Pancreas (tissue), 10 donors: ENCODE measurements at regions not wholly inside any gene's neighbourhood (a gene's known extent, or its start where the extent isn't known, plus 50 kb on each side); places are given as distances from the start of the nearest gene placed in this dataset.

ENCODE experiments used
- ATAC-seq, 4 donors: fragments of 200-7000 bp; cut with Tn5 transposase; one replicate each; pipeline versions ENCODE4 v1.8.0 to v1.9.1; 2020; ENCODE audit warnings: mild to moderate bottlenecking in 4 of 4, moderate library complexity in 4 of 4
- DNase-seq, 6 donors: peaks; one replicate each; pipeline ENCODE4 v3.0.0-alpha.2; 2020
- FAIRE-seq: peaks from 2 replicates; lab custom pipeline; 2012; peaks lifted over from hg19 to GRCh38; lab: Jason Lieb, UNC
- H3K27ac ChIP-seq, 4 donors: fragments of 200-600 bp; sonication (generic); 1 replicate in 3 of 4; 2 replicates in 1 of 4; pipeline versions ENCODE4 v1.5.0 to v1.8.0; 2020
- H3K27me3 ChIP-seq, 4 donors: fragments of 200-600 bp; one replicate each; pipeline ENCODE4 v1.8.0; 2021
- H3K36me3 ChIP-seq, 3 donors: fragments of 200-600 bp; sonication (generic) in 1 of 3; one replicate each; pipeline versions ENCODE4 v1.5.0 to v1.8.0; 2020 to 2021
- H3K4me1 ChIP-seq, 3 donors: fragments of 200-600 bp; one replicate each; pipeline ENCODE4 v1.8.0; 2021
- H3K4me3 ChIP-seq, 4 donors: fragments of 200-600 bp; sonication (generic) in 2 of 4; one replicate each; pipeline versions ENCODE4 v1.5.0 to v1.8.0; 2020 to 2021
- H3K9me3 ChIP-seq, 4 donors: fragments of 200-600 bp; one replicate each; pipeline ENCODE4 v1.8.0; 2021
- WGBS, 2 donors: extraction: QIAGEN DNeasy Blood & Tissue Kit; methylation state at CpG; one replicate each; pipeline ENCODE4 v1.1.7; 2013; 5-methylcytosine and 5-hydroxymethylcytosine counted together
- intact Hi-C, 3 donors: fragments of 100-400 bp; cut with DNase I; formaldehyde crosslinking; loops; one replicate each; pipeline versions ENCODE4 v1.11.1 to v1.14.2; 2022
- TF ChIP-seq, protein P1 (sequence below), 4 donors: fragments of 200-600 bp; sonication (generic) in 3 of 4; IDR thresholded peaks; one replicate each; pipeline versions ENCODE4 v1.5.0 to v1.8.0; 2021; ENCODE audit warnings: antibody characterized with exemption in 4 of 4
- donor health status: healthy with polysubstance abuse.
- donor health status: DM: no; HTN: no; CAD: no; lungs with moderate emphysema.
- donor health status: DM: no; HTN: no; CAD: no.
- donor health status: control.
- donor health status: control.
- donor health status: Bipolar disorder and iron deficiency.
- donor health status: DM: yes; HTN: yes; CAD: no.
- donor health status: DM: no; HTN: no; CAD: no.
- donor health status: DM: no; HTN: no; CAD: no.
- donor health status: DM: yes; HTN: yes; CAD: no.

DNA sequence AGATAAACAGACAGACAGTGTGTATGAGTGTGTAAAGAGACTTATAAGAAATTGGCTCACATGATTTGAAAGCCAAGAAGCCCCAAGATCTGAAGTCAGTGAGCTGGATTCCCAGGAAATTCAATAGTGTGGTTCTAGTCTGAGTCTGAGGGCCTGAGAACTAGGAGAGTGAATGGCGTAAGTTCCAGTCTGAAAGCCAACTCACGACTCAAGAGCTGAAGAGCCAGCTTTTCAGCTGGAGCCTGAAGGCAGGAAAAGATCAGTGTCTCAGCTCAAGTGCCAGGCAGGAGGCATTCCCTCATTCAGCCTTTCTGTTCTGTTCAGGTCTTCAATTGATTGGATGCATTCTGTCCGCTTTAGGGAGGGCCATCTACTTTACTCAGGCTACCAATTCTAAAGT lies 257.2 kb downstream of the PLPP3 start:
- Histone ChIP-seq H3K27ac (no peak overlapping the region), H3K9me3 (no peaks in the 10 kb centered on the region), H3K36me3 (no peaks in the 10 kb centered on the region), H3K4me1 (no peaks in the 10 kb centered on the region), H3K4me3 (no peak overlapping the region), H3K27me3 (no peaks in the 10 kb centered on the region)
- no peak for ATAC-seq
- TF ChIP-seq, protein P1, sequence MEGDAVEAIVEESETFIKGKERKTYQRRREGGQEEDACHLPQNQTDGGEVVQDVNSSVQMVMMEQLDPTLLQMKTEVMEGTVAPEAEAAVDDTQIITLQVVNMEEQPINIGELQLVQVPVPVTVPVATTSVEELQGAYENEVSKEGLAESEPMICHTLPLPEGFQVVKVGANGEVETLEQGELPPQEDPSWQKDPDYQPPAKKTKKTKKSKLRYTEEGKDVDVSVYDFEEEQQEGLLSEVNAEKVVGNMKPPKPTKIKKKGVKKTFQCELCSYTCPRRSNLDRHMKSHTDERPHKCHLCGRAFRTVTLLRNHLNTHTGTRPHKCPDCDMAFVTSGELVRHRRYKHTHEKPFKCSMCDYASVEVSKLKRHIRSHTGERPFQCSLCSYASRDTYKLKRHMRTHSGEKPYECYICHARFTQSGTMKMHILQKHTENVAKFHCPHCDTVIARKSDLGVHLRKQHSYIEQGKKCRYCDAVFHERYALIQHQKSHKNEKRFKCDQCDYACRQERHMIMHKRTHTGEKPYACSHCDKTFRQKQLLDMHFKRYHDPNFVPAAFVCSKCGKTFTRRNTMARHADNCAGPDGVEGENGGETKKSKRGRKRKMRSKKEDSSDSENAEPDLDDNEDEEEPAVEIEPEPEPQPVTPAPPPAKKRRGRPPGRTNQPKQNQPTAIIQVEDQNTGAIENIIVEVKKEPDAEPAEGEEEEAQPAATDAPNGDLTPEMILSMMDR (IDR thresholded peaks at IDR 0.05): no peak
- intact Hi-C loops: no loop called here
- no peak for FAIRE-seq
- 87 to 94% methylated on average over 3 of the region's 3 CpGs for WGBS, 2 donors
- DNase-seq: no peak

DNA sequence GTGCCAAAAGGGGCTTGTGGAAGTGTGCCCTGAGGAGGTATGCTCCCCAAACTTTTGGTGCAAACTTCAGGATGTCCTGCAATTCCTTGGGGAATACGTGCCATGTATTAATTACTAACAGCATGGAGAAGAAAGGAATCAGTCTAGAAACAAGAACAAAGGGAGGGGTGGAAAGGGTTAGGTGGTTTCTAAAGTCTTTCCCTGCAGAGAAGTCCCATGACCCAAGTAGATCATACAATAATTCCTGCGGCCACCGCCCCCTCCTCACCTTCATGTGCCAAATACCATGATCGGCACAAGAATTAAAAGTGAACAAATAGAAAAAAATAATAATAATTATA lies 258.2 kb downstream of the PLPP3 start:
- no peak for ATAC-seq
- TF ChIP-seq, protein P1 (IDR thresholded peaks at IDR 0.05): no peak
- Histone ChIP-seq H3K27ac (no peak overlapping the region), H3K9me3 (no peaks in the 10 kb centered on the region), H3K4me1 (no peaks in the 10 kb centered on the region), H3K36me3 (no peaks in the 10 kb centered on the region), H3K27me3 (no peaks in the 10 kb centered on the region), H3K4me3 (no peak overlapping the region)
- intact Hi-C loops: no loop called here
- FAIRE-seq: no peak
- 90 to 95% methylated on average over 4 of the region's 4 CpGs for WGBS, 2 donors
- DNase-seq: no peak

DNA sequence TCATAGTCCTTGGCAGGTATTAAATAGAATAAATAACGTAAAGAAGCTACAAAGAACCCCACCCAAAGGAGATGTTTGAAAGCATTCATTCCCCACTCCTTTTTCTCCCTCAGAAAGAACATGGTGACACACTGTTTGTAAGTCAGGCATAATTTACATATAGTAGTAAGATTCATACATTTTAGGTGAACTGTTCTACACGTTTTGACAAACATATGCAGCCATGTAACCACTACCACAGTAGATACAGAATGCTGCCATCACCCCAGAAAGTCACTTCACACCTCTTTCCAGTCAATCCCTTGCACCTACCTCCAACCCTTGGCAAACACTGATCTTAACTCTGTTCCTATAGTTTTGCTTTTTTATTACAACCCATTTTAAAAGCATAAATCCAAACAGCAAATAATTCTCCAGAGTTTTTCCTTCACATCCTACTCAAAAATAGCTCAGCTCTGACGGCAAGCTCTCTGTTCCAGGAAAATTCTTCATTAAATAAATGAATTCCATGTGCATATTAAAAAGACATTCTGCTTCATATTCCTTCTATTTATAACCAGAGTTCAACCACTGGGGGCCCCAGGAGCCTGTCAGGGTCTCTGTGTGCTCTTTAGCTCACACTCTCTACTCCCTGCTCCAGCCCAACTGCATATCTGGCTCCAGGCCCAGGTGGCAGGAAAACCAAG lies 258.8 kb downstream of the PLPP3 start:
- WGBS, 2 donors: 48 to 54% methylated on average over 3 of the region's 3 CpGs
- Histone ChIP-seq H3K4me1 (no peaks in the 10 kb centered on the region), H3K4me3 (no peak overlapping the region), H3K27me3 (no peaks in the 10 kb centered on the region), H3K36me3 (no peaks in the 10 kb centered on the region), H3K9me3 (no peaks in the 10 kb centered on the region), H3K27ac (no peak overlapping the region)
- DNase-seq (no peak), FAIRE-seq (no peak), ATAC-seq (no peak)
- TF ChIP-seq, protein P1 (IDR thresholded peaks at IDR 0.05): no peak
- intact Hi-C loops: no loop called here

DNA sequence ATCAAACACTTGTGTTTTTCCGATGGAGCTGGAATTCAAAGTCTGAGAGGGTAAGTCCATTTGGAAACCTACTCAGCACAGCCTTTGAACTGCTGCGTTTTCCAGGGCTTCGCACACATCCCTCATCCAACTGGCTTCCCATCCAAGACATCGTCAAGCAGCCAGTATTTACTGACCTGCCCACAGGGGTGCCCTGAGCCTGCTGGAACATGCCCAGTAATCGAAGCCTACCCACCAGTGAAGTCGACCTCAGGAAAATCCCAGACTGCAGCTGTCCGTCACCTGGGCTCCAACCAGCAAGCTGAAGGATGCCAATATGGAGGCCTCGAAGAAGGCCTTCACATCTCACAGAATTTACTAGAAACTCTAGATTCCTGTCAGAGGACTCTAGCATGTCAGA lies 261.6 kb downstream of the PLPP3 start:
- no peaks in the 10 kb centered on the region for H3K27me3 ChIP-seq
- ATAC-seq (no peak), FAIRE-seq (no peak), DNase-seq (no peak)
- 87 to 94% methylated on average over 8 of the region's 8 CpGs for WGBS, 2 donors
- TF ChIP-seq, protein P1 (IDR thresholded peaks at IDR 0.05): no peak
- no peak overlapping the region for H3K4me3 ChIP-seq
- no peaks in the 10 kb centered on the region for H3K36me3 ChIP-seq
- H3K27ac ChIP-seq: no peak overlapping the region
- H3K4me1 ChIP-seq: no peaks in the 10 kb centered on the region
- intact Hi-C loops: no loop called here
- H3K9me3 ChIP-seq: peaks cover 0 to 3% (median 0%) of the 10 kb centered on the region in 4 donors

DNA sequence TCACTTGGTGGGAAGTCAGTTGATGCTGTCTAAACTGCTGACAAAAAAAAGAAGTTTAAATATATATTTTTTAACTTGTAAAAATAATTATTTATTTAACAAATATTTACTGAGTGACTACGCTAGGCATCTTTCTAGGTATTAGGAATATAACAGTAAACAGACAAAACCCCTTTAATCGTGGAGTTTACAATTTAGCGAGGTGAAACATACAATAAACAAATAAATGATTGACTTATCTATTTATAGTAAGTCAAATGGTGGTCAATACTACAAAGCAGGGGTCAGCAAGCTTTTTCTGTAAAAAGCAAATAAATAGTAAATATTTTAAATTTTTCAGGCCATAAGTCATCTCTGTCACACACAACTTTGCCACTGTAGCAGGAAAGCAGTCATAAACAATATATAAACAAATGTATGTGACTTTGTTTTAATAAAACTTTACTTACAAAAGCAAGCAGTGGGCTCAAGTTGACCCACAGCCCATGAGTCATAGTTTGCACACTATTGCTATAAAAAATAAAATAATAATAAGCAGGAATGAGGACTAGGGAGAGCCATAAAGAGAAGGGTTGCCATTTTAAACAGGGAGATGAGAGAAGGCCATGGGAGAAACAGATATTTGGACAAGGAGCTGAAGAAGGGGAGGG lies 263.9 kb downstream of the PLPP3 start:
- ATAC-seq (no peak), DNase-seq (no peak), FAIRE-seq (no peak)
- Histone ChIP-seq H3K27ac (no peak overlapping the region), H3K36me3 (no peaks in the 10 kb centered on the region), H3K9me3 (peaks cover 0 to 3% (median 0%) of the 10 kb centered on the region in 4 donors), H3K4me3 (no peak overlapping the region), H3K4me1 (no peaks in the 10 kb centered on the region), H3K27me3 (no peaks in the 10 kb centered on the region)
- TF ChIP-seq, protein P1 (IDR thresholded peaks at IDR 0.05): no peak
- intact Hi-C loops: no loop called here
- WGBS, 2 donors: 90 to 91% methylated on average over 3 of the region's 3 CpGs
